K562 (cell line): ENCODE measurements at regions not wholly inside any gene's neighbourhood (a gene's known extent, or its start where the extent isn't known, plus 50 kb on each side); places are given as distances from the start of the nearest gene placed in this dataset.
"Not testable (repeated sequence)": the region's sequence is repeated elsewhere in the genome, so short reads cannot be mapped to it uniquely, and the experiment has no call there.

Source experiments
- CBX5 ChIP-seq: IDR thresholded peaks from 2 replicates; pipeline ENCODE4 v1.6.1; 2014; ENCODE audit warnings: low read depth, borderline replicate concordance
- CHD2 ChIP-seq: IDR thresholded peaks from 2 replicates; pipeline ENCODE4 v1.6.1; 2011; ENCODE audit warnings: low read depth, low read length
- CTCF ChIP-seq, 3 experiments: IDR thresholded peaks in 2 of 3; conservative IDR thresholded peaks in 1 of 3; 2 replicates each; pipeline ENCODE4 v1.5.1; 2011 to 2012; ENCODE audit warnings: low read length in 3 of 3, mild to moderate bottlenecking in 3 of 3, control low read depth in 2 of 3, improper control_type of control experiment in 1 of 3, inconsistent platforms in 1 of 3, low read depth in 1 of 3, mixed read lengths in 1 of 3, moderate library complexity in 1 of 3; ENCODE audit not compliant: insufficient read depth in 2 of 3
- FOSL1 ChIP-seq: fragments of 200-800 bp; sonication (Bioruptor generic); conservative IDR thresholded peaks from 2 replicates; pipeline ENCODE4 v1.6.1; 2016; ENCODE audit warnings: missing genetic modification characterization, missing compliant biosample characterization
- FOXK2 ChIP-seq, 2 experiments: fragments of 450-650 bp; IDR thresholded peaks in 1 of 2; conservative IDR thresholded peaks in 1 of 2; 2 replicates each; pipeline ENCODE4 v1.6.1; 2016; ENCODE audit warnings: low read depth in 2 of 2, mild to moderate bottlenecking in 1 of 2
- GTF2F1 ChIP-seq: IDR thresholded peaks from 2 replicates; pipeline ENCODE4 v1.6.1; 2011; ENCODE audit warnings: low read depth, low read length, improper control_type of control experiment
- HNRNPH1 ChIP-seq: fragments of 200-400 bp; formaldehyde crosslinking; optimal IDR thresholded peaks from 2 replicates; pipeline ENCODE3; 2017; ENCODE audit warnings: low read depth, mild to moderate bottlenecking, low read length, moderate library complexity
- SNAPC5 ChIP-seq: fragments of 250-450 bp; sonication (Bioruptor Pico); IDR thresholded peaks from 2 replicates; pipeline ENCODE4 v1.8.0; 2021; ENCODE audit warnings: moderate library complexity, mild to moderate bottlenecking, inconsistent platforms
- SREBF2 ChIP-seq: sonication (generic); formaldehyde crosslinking; IDR thresholded peaks from 2 replicates; pipeline ENCODE4 v1.4.0; 2020; ENCODE audit warnings: mild to moderate bottlenecking, missing genetic modification reagents
- ZNF217 ChIP-seq: sonication (generic); formaldehyde crosslinking; IDR thresholded peaks from 2 replicates; pipeline ENCODE4 v1.8.0; 2022; ENCODE audit warnings: mild to moderate bottlenecking, missing genetic modification reagents
- ZNF274 ChIP-seq: IDR thresholded peaks from 2 replicates; pipeline ENCODE4 v1.6.1; 2011; ENCODE audit warnings: low read depth, mild to moderate bottlenecking, low read length, moderate library complexity, borderline replicate concordance
- ZNF780A ChIP-seq: fragments of 250-450 bp; sonication (Bioruptor Pico); IDR thresholded peaks from 2 replicates; pipeline ENCODE4 v1.5.0; 2021; ENCODE audit warnings: mild to moderate bottlenecking

- TF ChIP-seq HNRNPH1; CBX5; FOSL1 (tag); GTF2F1; CHD2; CTCF (IDR thresholded peaks at IDR 0.05 in 2 of 3, conservative IDR thresholded peaks at IDR 0.05 in 1 of 3; ENCODE audit: insufficient read depth in 2 of 3, low read depth in 1 of 3, low read length in 3 of 3); SNAPC5 (CRISPR knock-in tag); ZNF274; ZNF780A (CRISPR knock-in tag); ZNF217; SREBF2 (CRISPR knock-in tag); FOXK2 (conservative IDR thresholded peaks at IDR 0.05 in 1 of 2, IDR thresholded peaks at IDR 0.05 in 1 of 2; ENCODE audit: low read depth in 2 of 2): not testable (repeated sequence)
Measured at GRCh38 chr12:92231945-92232344, 86.3 kb upstream of the BTG1 start.
